Hematopoietic multipotent progenitor cell (in vitro differentiated cells): ENCODE measurements at regions not wholly inside any gene's neighbourhood (a gene's known extent, or its start where the extent isn't known, plus 50 kb on each side); places are given as distances from the start of the nearest gene placed in this dataset.

ENCODE experiments used
- DNase-seq, 3 donors: peaks; one replicate each; pipeline ENCODE4 v3.0.0-alpha.2; 2011 to 2015; ENCODE audit warnings: low read depth in 2 of 3, low spot score in 2 of 3

DNA sequence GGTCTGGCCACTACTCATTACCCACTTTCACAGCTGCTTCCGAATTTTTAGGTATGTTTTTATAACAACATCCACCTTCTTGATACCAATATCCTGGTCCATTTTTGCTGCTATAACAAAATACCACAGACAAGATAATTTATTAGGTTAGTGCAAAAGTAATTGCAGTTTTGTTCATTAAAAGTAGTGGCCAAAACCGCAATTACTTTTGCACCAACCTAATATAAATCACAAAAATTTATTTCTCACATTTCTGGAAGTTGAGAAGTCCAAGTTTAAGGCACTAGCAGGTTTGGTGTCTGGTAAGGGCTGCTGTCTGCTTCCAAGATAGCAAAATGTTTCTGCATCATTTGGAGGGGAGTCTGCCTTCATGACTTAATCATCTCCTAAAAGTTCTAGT, 624.7 kb upstream of the ALCAM start:
- DNase-seq: no peak

DNA sequence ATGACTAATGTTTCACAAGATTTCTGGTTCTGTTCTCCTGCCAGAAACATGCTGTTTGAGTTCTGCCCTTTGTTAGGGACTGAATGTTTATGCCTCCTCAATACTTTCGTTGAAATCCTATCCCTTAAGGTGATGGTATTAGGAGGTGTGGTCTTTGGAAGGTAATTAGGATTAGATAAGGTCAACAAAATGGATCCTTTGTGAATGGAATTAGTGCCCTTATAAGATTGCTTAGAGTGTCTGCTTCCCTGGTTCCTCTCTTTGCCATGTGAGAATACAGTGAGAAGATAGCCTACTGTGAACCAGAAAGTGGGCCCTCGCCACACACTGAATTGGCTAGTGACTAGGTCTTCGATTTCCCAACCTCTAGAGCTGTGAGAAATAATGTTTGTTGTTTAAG, 621.4 kb upstream of the ALCAM start:
- no peak for DNase-seq

DNA sequence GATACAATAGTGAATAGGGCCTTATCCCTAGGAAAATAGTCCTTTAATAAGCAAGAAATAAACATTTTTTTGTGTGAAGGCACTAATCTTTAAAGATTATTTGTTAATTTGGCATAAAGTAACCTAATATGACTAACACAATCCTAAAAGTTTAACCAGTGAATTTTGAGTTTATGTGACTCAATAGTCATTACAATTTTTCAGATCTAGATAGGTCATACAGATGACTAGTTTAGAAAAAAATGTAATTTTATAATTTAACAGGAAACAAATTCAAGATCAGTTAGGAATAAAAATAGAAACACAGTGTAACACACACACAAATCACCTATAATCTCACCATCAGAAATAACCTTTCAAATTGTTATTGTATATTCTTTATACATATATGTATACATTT, 620.7 kb upstream of the ALCAM start:
- no peak for DNase-seq

DNA sequence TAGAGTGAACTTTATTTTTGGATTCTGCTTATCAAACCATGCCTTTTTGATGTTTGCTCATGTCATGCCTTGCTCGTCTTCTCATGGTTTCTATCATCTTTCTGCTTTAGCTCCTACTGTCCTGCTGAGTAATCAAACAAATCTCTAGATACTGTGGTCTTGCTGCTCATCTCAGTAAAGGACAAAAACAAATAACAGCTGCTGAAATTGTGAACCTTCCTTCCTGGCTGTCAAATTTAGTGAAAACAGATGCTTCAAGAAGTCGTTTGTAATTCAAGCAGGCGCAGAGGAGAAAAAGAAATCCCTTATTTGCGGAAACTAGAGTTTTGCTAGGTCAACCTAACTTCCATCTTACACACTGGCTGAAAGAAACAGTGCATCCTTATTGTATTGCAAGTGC, 616.1 kb upstream of the ALCAM start:
- no peak for DNase-seq

DNA sequence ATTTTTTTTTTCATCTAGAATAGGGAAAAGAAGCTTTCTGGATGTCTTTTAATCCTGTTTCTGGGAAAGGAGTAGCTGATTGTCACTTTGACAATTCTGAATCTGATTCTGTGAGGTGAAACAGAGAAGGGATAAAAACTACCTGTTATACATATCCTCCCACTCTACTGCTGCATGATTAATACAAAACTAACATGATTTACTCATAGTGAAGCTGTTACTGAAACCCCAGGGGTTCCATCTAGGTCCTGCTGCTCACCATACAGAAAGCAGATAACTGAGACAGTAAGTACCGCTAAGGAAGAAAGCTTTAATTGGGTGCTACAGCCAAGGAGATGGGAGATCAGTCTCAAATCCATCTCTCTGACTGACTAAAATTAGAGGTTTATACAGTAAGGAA, 610.9 kb upstream of the ALCAM start:
- DNase-seq: no peak

DNA sequence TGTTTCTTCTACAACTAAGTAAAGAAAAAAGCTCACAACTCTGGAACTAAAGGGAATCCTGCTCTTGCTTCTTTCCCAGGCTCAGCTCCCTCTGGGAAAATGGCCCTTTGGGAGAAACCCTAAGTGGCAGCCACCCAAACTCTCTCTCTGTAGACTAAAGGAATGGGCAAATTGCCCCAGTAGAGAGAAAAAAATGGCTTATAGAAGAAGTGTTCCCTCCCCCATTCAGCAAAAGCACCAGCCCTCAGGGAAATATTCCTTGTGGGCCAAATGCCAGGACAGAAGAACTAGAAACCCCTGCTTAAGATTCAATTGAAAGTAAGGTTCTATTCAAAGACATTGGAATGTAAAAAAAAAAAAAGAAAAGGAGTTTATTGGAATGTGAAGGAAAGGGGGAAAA, 603.7 kb upstream of the ALCAM start:
- DNase-seq: no peak

DNA sequence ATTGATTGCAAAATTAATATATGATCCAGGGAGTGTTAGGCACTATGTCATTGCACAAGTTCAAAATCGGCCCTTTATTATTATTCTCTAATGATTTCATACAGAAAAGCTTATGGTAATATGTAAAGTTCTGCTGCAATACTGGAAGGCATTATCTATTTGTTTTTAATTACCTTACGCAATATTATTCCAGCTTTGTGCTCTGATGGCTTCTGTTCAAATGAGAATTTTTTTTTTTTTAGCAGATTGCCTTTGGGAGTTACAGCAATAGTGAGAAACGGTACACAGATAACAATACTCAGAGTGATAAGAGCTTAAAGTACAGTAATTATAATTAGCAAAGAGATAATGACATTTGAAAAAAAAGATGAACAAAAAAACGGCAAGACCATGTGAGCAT, 602.2 kb upstream of the ALCAM start:
- DNase-seq: no peak

DNA sequence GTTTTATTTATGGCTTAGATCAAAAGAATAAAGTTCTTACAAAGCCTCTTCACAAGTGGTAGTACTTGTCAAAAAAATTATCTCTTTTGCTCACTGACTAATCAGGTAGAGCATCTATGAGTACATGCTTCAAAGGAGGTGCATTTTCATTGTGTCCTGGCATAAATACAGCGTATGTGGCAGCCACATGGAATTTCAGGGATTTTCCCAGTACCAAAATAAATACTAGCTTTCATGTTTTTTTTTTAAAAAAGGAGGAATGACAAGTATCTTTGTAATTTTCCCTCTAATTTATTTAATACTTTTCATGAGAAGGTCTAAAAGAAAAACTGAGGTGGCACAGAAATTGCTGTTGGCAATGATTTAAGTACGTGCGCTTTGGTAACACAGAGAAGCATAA, 597.8 kb upstream of the ALCAM start:
- DNase-seq: no peak

DNA sequence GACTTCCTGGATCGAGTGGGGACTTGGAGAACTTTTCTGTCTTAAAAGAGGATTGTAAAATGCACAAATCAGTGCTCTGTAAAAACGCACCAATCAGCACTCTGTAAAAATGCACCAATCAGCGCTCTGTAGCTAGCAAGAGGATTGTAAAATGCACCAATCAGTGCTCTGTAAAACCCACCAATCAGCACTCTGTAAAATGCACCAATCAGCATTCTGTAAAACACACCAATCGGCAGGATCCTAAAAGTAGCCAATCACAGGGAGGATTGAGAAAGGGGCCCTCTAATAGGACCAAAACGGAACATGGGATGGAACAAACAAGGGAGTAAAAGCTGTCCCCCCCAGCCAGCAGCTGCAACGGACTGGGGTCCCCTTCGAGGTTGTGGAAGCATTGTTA, 587.4 kb upstream of the ALCAM start:
- no peak for DNase-seq

DNA sequence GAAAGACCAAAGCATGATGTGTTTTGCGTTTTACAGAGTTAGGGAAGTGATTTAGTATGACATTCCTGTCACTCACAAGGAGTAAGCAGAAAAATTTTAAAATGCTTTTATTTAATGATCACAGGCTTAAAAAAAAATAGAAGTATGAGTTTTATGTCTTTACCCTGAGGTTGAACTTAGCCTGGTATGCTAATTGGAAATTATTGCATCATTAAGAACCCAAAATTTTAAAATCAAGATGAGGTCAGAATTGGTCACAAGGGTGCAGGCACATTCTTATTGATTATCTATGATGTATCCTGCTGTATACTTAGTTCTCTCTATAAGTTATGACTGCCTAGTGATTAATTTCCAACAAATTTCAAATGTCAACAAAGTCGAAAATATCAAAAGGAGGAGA, 585.6 kb upstream of the ALCAM start:
- no peak for DNase-seq

DNA sequence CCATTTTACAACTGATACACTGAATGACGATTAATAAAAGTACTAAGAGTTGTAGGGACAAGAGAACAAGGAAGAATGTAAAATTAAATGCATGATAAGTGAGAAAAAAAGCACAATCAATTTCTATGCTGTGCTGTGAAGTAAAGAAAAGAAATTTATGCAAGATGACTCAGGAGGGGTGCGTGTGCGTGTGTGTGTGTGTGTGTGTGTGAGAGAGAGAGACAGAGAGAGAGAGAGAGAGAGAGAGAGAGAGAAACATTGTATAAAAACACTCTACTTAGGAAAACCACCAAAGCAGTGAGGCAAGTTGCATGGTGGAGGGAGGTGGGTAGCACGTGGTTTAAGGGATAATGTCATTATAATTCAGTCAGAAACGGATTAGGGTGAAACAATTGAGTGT, 580.8 kb upstream of the ALCAM start:
- DNase-seq: no peak

DNA sequence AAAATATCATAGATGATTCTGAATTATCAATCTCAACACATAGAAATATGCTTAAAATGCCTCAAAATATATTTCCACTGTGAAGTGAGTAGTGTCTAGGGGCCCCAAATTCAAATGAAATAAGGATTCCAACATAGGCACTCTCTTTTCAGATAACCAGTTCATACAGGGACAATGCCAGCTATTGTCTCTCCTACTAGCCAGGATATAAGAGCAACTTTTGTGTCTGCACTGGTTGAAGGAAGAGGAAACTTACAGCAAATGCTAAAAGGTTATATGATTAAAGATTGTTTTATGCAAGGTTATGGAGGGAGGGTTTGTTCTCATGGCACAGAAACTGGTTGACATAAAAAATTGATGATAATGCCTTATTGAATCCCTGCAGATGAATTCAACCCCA, 579.4 kb upstream of the ALCAM start:
- DNase-seq: no peak

DNA sequence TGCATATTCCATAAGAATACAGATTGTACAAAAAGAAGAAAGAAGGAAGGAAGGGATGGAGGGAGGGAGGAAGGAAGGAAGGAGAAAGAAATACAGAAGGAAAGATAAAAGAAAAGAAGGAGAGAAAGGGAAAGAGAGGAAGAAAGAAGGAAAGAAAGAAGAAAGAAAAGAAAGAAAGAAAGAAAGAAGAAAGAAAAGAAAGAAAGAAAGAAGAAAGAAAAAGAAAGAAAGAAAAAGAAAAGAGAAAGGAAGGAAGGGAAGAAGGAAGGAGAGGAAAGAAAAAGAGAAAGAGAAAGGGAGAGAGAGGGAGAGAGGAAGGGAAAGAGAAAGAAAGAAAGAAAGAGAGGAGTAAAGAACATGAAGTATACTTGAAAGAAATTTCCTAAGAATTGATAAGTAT, 577.9 kb upstream of the ALCAM start:
- no peak for DNase-seq

DNA sequence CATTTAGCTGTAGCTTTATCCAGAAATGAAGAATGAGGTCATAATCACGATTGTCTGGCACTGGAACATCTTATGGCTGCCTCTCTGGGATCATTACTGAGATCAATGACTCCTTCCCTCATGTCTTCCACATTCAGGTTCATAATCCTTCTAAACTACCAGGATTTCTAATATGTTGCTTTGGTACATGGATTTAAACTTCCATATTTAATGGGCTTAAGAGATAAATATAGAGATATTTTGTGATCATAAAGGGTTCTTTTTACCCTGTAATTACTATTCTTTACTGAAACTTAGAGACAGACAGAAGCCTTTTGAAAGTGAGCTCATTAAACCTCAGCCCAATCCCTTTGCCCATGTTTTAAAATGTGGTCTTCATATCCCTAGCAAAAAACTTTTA, 575.4 kb upstream of the ALCAM start:
- DNase-seq: no peak

DNA sequence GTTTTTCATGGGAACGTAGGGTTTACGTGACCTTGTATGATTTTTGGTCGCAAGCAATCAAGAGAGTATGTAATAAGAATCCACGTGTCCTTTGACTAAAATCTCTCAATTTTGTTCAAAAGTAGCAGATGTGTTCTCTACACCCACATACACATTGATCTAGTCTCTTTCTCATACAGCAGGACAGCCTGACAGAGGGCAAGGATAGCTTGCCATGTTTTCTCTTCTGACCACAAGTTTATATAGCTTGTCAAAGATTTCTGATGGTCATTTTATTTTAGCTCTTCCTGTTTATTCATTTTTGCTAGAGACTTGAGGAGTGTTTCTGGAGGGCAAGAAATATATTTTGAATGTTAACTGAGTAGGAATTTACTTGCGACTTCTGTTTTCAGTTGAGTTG, 570.2 kb upstream of the ALCAM start:
- no peak for DNase-seq

DNA sequence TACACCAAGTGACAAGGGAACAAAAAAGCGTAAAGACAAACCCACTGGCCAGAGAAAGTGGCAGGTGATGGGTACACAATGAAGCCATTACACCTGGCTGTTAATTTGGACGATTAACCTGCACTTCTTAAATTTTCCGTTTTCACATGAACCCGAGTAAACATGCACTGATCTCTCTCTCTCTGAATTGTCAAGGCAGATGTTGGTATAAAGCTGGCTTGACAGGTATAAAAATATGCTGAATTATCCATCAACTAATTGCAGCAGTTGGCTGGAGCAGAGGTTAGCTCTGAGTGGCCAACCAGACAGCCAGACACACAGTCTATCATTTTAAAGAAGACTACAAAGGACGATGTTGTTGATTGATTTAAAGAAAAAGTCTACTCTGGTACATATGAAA, 561.7 kb upstream of the ALCAM start:
- DNase-seq: no peak

DNA sequence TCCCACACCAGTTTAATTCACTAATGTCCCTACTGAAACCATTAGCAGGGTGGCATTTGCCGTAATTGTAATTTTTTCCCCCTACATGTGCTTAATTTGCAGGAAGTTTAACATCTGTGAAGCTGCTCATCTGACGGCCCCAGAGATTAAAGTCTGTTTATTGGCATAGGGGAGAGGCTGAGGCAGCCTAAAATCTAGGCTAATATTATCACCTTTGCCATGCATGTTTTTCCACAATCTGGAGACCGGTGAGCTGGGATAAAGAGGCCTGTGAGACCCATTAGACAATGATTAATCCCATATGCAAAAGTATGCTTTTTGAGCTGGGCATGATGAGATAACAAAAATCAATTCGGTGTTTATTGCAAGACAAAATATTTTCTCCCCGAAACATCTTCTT, 561.2 kb upstream of the ALCAM start:
- no peak for DNase-seq

DNA sequence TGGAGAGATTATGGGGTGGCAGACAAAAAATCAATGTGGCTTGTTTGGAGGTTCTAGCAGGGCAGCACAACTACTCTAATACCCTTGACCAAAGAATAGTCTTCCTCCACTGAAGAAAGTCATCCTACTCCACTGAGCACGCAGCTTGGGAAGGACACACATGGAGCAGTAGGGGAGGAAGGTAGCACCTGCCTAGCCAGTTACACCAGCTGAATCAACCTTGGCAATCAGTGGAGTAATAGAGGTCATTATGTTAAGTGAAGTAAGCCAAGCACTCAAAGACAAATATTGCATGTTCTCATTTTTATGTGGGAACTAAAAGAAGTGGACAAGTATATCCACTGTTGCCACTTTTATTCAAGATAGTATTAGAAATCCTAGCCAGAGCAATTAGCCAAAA, 555.8 kb upstream of the ALCAM start:
- no peak for DNase-seq

DNA sequence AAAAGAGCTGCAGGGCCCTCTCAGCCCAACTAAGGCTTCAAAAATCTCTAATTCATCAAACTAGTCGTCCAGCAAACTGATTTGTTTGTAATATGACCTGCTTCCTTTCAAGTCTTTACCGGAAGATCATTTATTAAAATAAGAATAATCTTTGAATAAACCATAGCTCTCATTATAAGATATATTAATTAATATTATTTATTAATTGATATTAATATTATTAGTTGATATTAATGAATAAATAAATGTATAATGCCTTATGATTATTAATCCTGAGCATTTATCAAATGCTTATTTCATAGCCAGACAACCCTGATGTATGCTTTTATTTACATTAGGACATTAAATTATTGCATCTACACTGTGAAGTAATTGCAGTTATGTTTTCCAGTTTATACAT, 550.7 kb upstream of the ALCAM start:
- DNase-seq: no peak

DNA sequence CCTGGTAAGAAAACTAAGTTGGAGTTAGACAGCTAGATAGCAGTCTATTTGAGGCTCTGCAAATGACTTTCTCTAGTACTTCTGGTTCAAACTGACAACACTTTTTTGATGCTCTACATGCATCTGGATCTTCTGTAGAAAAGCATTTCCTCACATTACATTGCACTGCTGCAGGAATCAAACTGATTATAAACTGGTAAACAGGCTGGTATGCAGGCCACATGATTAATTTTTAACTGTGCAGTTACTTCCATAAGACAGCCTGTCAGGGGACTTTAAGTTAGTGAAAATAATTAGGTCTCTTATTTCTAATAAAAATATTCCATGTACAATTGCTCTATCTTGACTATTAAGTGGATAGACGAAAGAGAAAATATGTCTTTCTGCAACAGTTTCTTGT, 550.0 kb upstream of the ALCAM start:
- no peak for DNase-seq

DNA sequence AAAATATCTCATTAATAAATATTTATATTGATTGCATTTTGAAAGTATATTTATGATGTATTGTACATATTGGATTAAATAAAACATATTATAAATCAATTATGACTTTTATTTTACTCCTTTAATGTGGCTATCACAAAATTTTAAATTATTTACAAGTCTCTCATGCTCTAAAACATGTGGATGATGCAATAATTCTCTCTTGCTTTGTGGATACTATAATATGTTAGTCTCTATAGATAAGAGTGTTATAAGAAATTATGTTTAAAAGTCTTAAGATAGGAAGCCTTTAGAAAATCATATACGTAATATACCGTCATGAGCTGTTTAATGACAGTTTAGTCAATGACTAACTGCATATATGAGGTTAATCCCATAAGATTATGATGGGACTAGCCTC, 547.4 kb upstream of the ALCAM start:
- DNase-seq: no peak

DNA sequence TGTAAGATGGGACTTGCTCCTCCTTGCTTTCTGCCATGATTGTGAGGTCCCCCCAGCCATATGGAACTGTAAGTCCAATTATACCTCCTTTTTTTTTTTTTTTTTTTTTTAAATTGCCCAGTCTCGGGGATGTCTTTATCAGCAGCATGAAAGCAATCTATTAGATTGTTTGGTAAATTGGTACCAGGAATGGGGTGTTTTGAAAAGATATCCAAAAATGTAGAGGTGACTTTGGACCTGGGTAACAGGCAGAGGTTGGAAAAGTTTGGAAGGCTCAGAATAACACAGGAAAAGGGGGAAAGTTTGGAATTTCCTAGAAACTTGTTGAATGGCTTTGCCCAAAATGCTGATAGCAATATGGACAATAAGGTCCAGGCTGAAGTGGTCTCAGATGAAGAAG, 545.8 kb upstream of the ALCAM start:
- no peak for DNase-seq

DNA sequence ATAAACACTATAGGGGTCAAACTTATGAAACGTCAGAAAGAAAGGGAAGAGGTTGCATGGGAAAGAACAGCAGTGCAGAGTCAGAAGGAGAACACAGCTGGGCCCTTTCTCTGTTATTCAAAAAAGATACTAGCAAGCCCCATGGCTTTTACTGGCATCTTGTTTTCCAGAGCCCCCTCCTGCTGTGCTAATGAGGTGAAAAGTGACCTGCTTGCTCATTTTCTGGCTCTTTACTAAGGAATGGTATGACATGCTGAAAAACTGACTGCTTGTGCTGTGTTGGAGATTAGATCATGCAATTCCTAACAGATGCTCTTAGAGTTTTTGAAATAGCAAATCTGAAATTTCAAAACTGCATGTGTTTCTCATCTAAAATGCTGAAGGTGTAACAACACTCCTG, 541.6 kb upstream of the ALCAM start:
- DNase-seq: no peak

DNA sequence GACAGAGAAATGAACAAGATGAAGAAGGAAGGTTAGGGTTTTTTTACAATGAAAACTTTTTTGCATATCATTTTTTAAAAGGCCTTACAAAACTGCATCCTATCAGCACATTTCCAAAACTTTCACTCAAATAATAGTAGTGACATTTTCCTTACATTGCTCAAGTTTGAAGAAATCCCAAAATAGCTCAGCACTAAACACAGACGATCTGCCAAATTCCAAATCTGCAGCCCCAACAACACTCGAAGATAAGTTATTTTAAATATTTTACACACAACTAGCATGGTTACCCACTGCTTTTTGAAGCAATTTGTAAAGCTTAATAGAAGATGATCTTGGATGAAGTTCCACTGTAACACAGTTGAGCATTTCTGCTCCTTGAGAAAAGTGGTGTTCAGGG, 535.6 kb upstream of the ALCAM start:
- DNase-seq: no peak
